GM23338 (cell line): ENCODE measurements at regions not wholly inside any gene's neighbourhood (a gene's known extent, or its start where the extent isn't known, plus 50 kb on each side); places are given as distances from the start of the nearest gene placed in this dataset.

Source experiments
- CREB1 ChIP-seq: fragments of 250-450 bp; sonication (Bioruptor Pico); IDR thresholded peaks from 2 replicates; pipeline ENCODE4 v1.5.0; 2020; ENCODE audit warnings: low read depth, mild to moderate bottlenecking, moderate library complexity
- EZH2 ChIP-seq: fragments of 200-600 bp; sonication (generic); IDR thresholded peaks from one replicate; pipeline ENCODE4 v1.8.0; 2017; ENCODE audit warnings: antibody characterized with exemption, mild to moderate bottlenecking, low read depth; ENCODE audit not compliant: unreplicated experiment
- EZH2phosphoT487 ChIP-seq: fragments of 200-600 bp; sonication (generic); IDR thresholded peaks from one replicate; pipeline ENCODE4 v1.8.1; 2018; ENCODE audit warnings: antibody characterized with exemption; ENCODE audit not compliant: unreplicated experiment
- JUNB ChIP-seq: IDR thresholded peaks from one replicate; pipeline ENCODE4 v1.6.1; 2016; ENCODE audit warnings: antibody characterized with exemption; ENCODE audit not compliant: unreplicated experiment
- POLR2AphosphoS5 ChIP-seq: IDR thresholded peaks from 2 replicates; pipeline ENCODE4 v1.6.1; 2016; ENCODE audit warnings: antibody characterized with exemption, low read depth
- TF ChIP-seq, protein P1 (sequence below), 2 experiments: fragments of 200-600 bp in 1 of 2; sonication (generic) in 1 of 2; conservative IDR thresholded peaks; 2 replicates each; pipeline versions ENCODE4 v1.5.1 to v1.6.1; 2016 to 2017; ENCODE audit warnings: antibody characterized with exemption in 2 of 2, low read depth in 2 of 2, mild to moderate bottlenecking in 2 of 2, moderate library complexity in 1 of 2
- TF ChIP-seq, protein P2 (sequence below): IDR thresholded peaks from one replicate; pipeline ENCODE4 v1.6.1; 2018; ENCODE audit warnings: antibody characterized with exemption; ENCODE audit not compliant: unreplicated experiment
- TF ChIP-seq, protein P3 (sequence below): fragments of 250-450 bp; sonication (Bioruptor Pico); IDR thresholded peaks from 2 replicates; pipeline ENCODE4 v1.5.0; 2020; ENCODE audit warnings: mild to moderate bottlenecking, moderate library complexity
- TF ChIP-seq, protein P4 (sequence below): IDR thresholded peaks from 2 replicates; pipeline ENCODE4 v1.6.1; 2016; ENCODE audit warnings: antibody characterized with exemption

DNA sequence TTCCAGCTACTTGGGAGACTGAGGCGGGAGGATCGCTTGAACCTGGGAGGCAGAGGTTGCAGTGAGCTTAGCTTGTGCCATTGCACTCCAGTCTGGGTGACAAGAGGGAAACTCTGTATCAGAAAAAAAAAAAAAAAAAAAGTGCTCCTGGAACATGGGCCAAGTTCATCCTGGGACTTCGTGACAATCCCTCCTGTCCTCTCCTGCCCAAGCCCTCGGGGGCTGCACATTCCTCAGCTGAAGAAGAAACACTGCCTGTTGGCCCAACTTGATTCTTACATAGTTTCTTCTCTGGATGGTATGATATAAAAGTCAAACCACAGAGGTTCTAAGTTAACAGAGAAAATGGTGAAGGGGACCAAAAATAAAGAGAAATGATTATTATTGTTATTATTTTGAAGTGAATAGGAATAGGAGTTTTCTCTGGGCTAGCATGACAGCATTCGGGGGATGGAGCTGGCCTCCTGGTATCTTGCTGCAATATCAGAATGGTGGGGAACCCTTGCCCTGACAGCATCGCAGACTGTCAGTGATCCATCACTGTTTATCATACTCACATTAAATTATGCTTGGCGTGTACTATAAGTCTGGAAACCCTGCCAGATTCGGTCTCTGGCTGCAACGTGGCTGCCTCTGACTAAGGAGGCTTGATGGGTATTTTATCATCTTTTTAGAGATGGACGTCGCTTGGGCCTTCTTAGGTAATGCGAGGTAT is 113.7 kb upstream of the OXGR1 start:
- TF ChIP-seq, protein P1, sequence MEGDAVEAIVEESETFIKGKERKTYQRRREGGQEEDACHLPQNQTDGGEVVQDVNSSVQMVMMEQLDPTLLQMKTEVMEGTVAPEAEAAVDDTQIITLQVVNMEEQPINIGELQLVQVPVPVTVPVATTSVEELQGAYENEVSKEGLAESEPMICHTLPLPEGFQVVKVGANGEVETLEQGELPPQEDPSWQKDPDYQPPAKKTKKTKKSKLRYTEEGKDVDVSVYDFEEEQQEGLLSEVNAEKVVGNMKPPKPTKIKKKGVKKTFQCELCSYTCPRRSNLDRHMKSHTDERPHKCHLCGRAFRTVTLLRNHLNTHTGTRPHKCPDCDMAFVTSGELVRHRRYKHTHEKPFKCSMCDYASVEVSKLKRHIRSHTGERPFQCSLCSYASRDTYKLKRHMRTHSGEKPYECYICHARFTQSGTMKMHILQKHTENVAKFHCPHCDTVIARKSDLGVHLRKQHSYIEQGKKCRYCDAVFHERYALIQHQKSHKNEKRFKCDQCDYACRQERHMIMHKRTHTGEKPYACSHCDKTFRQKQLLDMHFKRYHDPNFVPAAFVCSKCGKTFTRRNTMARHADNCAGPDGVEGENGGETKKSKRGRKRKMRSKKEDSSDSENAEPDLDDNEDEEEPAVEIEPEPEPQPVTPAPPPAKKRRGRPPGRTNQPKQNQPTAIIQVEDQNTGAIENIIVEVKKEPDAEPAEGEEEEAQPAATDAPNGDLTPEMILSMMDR (conservative IDR thresholded peaks at IDR 0.05; ENCODE audit: low read depth in 2 of 2): no peak
- TF ChIP-seq EZH2: no peak
- TF ChIP-seq, protein P2, sequence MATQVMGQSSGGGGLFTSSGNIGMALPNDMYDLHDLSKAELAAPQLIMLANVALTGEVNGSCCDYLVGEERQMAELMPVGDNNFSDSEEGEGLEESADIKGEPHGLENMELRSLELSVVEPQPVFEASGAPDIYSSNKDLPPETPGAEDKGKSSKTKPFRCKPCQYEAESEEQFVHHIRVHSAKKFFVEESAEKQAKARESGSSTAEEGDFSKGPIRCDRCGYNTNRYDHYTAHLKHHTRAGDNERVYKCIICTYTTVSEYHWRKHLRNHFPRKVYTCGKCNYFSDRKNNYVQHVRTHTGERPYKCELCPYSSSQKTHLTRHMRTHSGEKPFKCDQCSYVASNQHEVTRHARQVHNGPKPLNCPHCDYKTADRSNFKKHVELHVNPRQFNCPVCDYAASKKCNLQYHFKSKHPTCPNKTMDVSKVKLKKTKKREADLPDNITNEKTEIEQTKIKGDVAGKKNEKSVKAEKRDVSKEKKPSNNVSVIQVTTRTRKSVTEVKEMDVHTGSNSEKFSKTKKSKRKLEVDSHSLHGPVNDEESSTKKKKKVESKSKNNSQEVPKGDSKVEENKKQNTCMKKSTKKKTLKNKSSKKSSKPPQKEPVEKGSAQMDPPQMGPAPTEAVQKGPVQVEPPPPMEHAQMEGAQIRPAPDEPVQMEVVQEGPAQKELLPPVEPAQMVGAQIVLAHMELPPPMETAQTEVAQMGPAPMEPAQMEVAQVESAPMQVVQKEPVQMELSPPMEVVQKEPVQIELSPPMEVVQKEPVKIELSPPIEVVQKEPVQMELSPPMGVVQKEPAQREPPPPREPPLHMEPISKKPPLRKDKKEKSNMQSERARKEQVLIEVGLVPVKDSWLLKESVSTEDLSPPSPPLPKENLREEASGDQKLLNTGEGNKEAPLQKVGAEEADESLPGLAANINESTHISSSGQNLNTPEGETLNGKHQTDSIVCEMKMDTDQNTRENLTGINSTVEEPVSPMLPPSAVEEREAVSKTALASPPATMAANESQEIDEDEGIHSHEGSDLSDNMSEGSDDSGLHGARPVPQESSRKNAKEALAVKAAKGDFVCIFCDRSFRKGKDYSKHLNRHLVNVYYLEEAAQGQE: no peak
- TF ChIP-seq EZH2phosphoT487: no peak
- TF ChIP-seq CREB1 (CRISPR knock-in tag): no peak
- no peak for TF ChIP-seq JUNB
- TF ChIP-seq POLR2AphosphoS5: no peak
- TF ChIP-seq, protein P3, sequence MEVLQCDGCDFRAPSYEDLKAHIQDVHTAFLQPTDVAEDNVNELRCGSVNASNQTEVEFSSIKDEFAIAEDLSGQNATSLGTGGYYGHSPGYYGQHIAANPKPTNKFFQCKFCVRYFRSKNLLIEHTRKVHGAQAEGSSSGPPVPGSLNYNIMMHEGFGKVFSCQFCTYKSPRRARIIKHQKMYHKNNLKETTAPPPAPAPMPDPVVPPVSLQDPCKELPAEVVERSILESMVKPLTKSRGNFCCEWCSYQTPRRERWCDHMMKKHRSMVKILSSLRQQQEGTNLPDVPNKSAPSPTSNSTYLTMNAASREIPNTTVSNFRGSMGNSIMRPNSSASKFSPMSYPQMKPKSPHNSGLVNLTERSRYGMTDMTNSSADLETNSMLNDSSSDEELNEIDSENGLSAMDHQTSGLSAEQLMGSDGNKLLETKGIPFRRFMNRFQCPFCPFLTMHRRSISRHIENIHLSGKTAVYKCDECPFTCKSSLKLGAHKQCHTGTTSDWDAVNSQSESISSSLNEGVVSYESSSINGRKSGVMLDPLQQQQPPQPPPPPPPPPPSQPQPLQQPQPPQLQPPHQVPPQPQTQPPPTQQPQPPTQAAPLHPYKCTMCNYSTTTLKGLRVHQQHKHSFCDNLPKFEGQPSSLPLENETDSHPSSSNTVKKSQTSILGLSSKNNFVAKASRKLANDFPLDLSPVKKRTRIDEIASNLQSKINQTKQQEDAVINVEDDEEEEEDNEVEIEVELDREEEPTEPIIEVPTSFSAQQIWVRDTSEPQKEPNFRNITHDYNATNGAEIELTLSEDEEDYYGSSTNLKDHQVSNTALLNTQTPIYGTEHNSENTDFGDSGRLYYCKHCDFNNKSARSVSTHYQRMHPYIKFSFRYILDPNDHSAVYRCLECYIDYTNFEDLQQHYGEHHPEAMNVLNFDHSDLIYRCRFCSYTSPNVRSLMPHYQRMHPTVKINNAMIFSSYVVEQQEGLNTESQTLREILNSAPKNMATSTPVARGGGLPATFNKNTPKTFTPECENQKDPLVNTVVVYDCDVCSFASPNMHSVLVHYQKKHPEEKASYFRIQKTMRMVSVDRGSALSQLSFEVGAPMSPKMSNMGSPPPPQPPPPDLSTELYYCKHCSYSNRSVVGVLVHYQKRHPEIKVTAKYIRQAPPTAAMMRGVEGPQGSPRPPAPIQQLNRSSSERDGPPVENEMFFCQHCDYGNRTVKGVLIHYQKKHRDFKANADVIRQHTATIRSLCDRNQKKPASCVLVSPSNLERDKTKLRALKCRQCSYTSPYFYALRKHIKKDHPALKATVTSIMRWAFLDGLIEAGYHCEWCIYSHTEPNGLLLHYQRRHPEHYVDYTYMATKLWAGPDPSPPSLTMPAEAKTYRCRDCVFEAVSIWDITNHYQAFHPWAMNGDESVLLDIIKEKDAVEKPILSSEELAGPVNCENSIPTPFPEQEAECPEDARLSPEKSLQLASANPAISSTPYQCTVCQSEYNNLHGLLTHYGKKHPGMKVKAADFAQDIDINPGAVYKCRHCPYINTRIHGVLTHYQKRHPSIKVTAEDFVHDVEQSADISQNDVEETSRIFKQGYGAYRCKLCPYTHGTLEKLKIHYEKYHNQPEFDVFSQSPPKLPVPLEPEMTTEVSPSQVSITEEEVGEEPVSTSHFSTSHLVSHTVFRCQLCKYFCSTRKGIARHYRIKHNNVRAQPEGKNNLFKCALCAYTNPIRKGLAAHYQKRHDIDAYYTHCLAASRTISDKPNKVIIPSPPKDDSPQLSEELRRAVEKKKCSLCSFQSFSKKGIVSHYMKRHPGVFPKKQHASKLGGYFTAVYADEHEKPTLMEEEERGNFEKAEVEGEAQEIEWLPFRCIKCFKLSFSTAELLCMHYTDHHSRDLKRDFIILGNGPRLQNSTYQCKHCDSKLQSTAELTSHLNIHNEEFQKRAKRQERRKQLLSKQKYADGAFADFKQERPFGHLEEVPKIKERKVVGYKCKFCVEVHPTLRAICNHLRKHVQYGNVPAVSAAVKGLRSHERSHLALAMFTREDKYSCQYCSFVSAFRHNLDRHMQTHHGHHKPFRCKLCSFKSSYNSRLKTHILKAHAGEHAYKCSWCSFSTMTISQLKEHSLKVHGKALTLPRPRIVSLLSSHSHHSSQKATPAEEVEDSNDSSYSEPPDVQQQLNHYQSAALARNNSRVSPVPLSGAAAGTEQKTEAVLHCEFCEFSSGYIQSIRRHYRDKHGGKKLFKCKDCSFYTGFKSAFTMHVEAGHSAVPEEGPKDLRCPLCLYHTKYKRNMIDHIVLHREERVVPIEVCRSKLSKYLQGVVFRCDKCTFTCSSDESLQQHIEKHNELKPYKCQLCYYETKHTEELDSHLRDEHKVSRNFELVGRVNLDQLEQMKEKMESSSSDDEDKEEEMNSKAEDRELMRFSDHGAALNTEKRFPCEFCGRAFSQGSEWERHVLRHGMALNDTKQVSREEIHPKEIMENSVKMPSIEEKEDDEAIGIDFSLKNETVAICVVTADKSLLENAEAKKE (CRISPR knock-in tag): no peak
- TF ChIP-seq, protein P4, sequence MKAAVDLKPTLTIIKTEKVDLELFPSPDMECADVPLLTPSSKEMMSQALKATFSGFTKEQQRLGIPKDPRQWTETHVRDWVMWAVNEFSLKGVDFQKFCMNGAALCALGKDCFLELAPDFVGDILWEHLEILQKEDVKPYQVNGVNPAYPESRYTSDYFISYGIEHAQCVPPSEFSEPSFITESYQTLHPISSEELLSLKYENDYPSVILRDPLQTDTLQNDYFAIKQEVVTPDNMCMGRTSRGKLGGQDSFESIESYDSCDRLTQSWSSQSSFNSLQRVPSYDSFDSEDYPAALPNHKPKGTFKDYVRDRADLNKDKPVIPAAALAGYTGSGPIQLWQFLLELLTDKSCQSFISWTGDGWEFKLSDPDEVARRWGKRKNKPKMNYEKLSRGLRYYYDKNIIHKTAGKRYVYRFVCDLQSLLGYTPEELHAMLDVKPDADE: no peak
